ENCODE measurements at regions not wholly inside any gene's neighbourhood (a gene's known extent, or its start where the extent isn't known, plus 50 kb on each side); places are given as distances from the start of the nearest gene placed in this dataset.

GRCh38 chr20:60135276-60135675, 177.1 kb downstream of the CDH26 start:
- TF ChIP-seq, protein P1, sequence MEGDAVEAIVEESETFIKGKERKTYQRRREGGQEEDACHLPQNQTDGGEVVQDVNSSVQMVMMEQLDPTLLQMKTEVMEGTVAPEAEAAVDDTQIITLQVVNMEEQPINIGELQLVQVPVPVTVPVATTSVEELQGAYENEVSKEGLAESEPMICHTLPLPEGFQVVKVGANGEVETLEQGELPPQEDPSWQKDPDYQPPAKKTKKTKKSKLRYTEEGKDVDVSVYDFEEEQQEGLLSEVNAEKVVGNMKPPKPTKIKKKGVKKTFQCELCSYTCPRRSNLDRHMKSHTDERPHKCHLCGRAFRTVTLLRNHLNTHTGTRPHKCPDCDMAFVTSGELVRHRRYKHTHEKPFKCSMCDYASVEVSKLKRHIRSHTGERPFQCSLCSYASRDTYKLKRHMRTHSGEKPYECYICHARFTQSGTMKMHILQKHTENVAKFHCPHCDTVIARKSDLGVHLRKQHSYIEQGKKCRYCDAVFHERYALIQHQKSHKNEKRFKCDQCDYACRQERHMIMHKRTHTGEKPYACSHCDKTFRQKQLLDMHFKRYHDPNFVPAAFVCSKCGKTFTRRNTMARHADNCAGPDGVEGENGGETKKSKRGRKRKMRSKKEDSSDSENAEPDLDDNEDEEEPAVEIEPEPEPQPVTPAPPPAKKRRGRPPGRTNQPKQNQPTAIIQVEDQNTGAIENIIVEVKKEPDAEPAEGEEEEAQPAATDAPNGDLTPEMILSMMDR (IDR thresholded peaks at IDR 0.05), result no peak
- TF ChIP-seq SIN3A (IDR thresholded peaks at IDR 0.05; ENCODE audit: borderline replicate concordance, insufficient read depth, low read depth, low read length), result no peak

All from Panc1 (cell line).